GM12873 (cell line): ENCODE measurements at regions not wholly inside any gene's neighbourhood (a gene's known extent, or its start where the extent isn't known, plus 50 kb on each side); places are given as distances from the start of the nearest gene placed in this dataset.

Experiments used
- CTCF ChIP-seq: IDR thresholded peaks from 2 replicates; pipeline ENCODE4 v1.5.1; 2012; ENCODE audit warnings: low read depth, mild to moderate bottlenecking, moderate library complexity, low read length, control low read depth; ENCODE audit not compliant: insufficient read depth; ENCODE audit errors: missing control alignments

GRCh38 chr9:78115073-78115472 lies 83.5 kb upstream of the GNAQ start:
- TF ChIP-seq CTCF = peak; percentile 62

GRCh38 chr9:78114581-78114980 lies 83.0 kb upstream of the GNAQ start:
- no peak for TF ChIP-seq CTCF

DNA sequence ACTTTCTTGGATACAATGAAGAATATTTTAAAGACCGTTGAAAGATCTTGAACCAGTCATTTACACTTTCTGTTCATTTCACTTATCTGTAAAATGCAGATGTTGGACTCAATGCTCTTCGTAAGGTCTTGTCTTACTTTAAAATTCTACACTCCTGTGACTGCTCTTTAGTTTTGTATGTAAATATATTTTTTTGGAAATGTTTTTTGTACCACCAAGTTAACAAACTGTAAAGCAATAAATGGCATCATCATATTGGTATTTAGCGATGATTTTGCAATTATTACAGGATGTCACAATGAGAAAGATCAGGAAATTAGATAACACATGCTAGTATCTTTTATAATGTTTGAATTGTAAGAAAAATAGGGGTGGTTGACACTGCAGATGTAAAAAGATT lies 80.8 kb upstream of the GNAQ start:
- no peak for TF ChIP-seq CTCF

DNA sequence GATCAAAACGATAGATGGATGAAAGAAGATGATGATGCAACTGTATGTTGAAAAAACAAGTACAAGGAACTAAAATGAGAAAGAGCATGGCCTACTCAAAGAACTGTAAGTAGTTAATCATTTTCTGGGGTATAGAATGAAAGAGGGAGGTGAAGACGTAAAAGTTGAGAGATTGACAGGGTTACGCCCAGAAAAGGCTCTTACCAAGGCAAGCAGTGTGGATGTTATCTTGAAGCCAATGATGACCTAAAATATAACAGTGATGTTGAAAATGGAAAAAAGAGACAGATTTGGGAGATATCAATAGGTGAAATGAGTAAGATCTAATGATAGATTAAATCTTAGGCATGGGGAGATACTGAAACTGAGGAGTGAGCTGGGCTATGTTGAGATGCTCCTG lies 80.4 kb upstream of the GNAQ start:
- no peak for TF ChIP-seq CTCF

GRCh38 chr9:78109075-78109474 lies 77.5 kb upstream of the GNAQ start:
- no peak for TF ChIP-seq CTCF

GRCh38 chr9:78103971-78104433 lies 72.4 kb upstream of the GNAQ start:
- TF ChIP-seq CTCF = no peak

DNA sequence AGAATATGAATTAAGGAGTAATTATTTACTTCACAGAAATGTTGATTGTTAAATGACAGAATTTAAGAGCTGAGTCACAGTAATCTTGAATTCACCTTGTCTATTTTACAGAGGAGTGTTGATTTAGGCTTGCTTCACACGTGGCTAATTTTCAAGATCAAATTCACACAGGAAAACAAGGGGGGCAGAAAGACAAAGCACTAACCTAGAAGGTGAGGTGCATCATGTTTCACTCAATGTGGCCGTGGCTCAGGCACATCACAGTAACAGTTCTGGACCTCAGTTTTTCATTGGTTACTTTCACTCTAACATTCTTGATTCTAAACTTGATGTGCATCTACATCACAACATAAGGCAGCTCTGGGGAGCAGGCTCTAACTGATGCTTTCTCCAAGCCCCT lies 69.6 kb upstream of the GNAQ start:
- TF ChIP-seq CTCF = no peak
